Mesothelial cell of epicardium (in vitro differentiated cells): ENCODE measurements at regions not wholly inside any gene's neighbourhood (a gene's known extent, or its start where the extent isn't known, plus 50 kb on each side); places are given as distances from the start of the nearest gene placed in this dataset.

Experiments
- DNase-seq, 2 experiments: peaks; one replicate each; pipeline ENCODE4 v3.0.0; 2021; ENCODE audit warnings: low spot score in 2 of 2; ENCODE audit not compliant: unreplicated experiment in 2 of 2
- H3K27ac Mint-ChIP-seq: 2 replicates; pipeline ENCODE4 v1.8.0; 2021; ENCODE audit warnings: mixed read lengths
- H3K27me3 Mint-ChIP-seq: 2 replicates; pipeline ENCODE4 v1.8.0; 2021; ENCODE audit warnings: low read depth, mixed read lengths
- H3K36me3 Mint-ChIP-seq: 2 replicates; pipeline ENCODE4 v1.8.0; 2021; ENCODE audit warnings: mixed read lengths
- H3K4me1 Mint-ChIP-seq: 2 replicates; pipeline ENCODE4 v1.8.0; 2021; ENCODE audit warnings: mixed read lengths
- H3K4me3 Mint-ChIP-seq: 2 replicates; pipeline ENCODE4 v1.8.0; 2021; ENCODE audit warnings: mild to moderate bottlenecking, moderate library complexity, mixed read lengths
- H3K9me3 Mint-ChIP-seq: 2 replicates; pipeline ENCODE4 v1.8.0; 2021; ENCODE audit warnings: mixed read lengths
- TF ChIP-seq, protein P1 (sequence below): fragments of 200-600 bp; sonication (generic); IDR thresholded peaks from one replicate; pipeline ENCODE4 v1.5.0; 2021; ENCODE audit warnings: antibody characterized with exemption; ENCODE audit not compliant: unreplicated experiment

DNA sequence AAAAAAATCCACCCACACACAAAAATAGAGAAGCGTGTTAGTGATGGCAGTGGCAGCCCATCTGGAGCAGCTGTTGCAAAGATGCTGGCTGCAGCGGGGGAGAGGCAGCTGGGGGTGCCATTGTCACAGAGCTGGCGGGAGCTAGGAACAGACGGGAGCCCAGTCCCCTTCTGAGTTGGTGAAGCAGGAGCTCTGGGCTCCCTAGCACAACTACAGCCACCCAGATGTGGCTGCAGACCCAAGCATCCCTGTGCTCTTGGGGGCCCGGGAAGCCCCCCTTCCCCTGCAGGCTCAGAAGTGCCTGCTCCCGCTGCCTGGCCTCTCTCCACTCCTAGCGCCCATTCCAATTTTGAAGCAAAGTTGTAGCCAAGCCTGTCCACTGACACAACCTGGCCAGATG is 366.6 kb upstream of the MC4R start:
- H3K27me3 Mint-ChIP-seq: peaks cover 29% of the 10 kb centered on the region
- H3K4me3 Mint-ChIP-seq: no peak overlapping the region
- no peaks in the 10 kb centered on the region for H3K4me1 Mint-ChIP-seq
- no peak overlapping the region for H3K27ac Mint-ChIP-seq
- TF ChIP-seq, protein P1, sequence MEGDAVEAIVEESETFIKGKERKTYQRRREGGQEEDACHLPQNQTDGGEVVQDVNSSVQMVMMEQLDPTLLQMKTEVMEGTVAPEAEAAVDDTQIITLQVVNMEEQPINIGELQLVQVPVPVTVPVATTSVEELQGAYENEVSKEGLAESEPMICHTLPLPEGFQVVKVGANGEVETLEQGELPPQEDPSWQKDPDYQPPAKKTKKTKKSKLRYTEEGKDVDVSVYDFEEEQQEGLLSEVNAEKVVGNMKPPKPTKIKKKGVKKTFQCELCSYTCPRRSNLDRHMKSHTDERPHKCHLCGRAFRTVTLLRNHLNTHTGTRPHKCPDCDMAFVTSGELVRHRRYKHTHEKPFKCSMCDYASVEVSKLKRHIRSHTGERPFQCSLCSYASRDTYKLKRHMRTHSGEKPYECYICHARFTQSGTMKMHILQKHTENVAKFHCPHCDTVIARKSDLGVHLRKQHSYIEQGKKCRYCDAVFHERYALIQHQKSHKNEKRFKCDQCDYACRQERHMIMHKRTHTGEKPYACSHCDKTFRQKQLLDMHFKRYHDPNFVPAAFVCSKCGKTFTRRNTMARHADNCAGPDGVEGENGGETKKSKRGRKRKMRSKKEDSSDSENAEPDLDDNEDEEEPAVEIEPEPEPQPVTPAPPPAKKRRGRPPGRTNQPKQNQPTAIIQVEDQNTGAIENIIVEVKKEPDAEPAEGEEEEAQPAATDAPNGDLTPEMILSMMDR: no peak
- no peaks in the 10 kb centered on the region for H3K36me3 Mint-ChIP-seq
- H3K9me3 Mint-ChIP-seq: no peaks in the 10 kb centered on the region
- no peak for DNase-seq

DNA sequence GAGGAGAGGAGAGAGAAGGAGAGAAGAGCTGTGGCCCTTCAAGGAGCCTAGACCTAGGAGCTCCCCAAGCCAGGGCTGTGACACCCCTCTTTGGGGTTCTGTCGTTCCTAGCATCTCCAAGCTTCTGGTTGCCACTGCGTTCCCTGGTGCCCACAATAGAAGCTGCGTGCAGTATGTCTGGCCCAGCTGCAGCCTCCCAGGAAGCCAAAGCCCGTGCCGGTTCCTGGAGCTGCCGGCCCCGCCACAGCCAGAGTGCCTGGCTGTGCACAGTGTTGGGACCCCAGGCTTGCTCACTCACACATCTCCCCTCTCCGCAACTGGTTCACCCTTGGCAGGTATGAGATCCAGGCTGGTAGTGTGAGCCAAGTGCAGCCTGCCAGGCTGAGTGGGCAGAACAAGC is 367.7 kb upstream of the MC4R start:
- TF ChIP-seq, protein P1: no peak
- Mint-ChIP-seq H3K4me1 (no peaks in the 10 kb centered on the region), H3K36me3 (no peaks in the 10 kb centered on the region), H3K9me3 (no peaks in the 10 kb centered on the region), H3K27ac (no peak overlapping the region), H3K27me3 (peaks cover 29% of the 10 kb centered on the region), H3K4me3 (no peak overlapping the region)
- DNase-seq: no peak

DNA sequence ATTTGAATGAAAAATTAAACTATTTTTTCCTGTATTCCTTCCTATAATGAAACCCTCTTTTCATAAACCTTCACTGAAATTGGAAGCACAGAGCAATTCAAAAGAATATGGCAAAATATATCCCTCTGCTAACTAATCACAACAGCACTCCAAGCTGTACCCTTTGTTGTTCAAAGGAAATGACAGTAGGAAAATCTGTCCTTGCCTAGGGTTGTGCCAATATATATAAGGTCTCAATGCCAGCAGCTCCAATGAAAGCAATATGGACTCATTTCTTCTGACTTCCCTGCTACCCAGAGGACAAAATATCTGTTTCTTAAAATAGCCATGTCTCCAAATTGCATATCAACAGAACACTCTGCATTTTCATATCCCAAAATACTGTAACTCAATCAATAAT is 373.9 kb upstream of the MC4R start:
- Mint-ChIP-seq H3K4me3 (no peak overlapping the region), H3K4me1 (no peaks in the 10 kb centered on the region), H3K9me3 (no peaks in the 10 kb centered on the region), H3K27me3 (peaks cover 31% of the 10 kb centered on the region), H3K36me3 (no peaks in the 10 kb centered on the region), H3K27ac (no peak overlapping the region)
- no peak for DNase-seq
- TF ChIP-seq, protein P1: no peak

DNA sequence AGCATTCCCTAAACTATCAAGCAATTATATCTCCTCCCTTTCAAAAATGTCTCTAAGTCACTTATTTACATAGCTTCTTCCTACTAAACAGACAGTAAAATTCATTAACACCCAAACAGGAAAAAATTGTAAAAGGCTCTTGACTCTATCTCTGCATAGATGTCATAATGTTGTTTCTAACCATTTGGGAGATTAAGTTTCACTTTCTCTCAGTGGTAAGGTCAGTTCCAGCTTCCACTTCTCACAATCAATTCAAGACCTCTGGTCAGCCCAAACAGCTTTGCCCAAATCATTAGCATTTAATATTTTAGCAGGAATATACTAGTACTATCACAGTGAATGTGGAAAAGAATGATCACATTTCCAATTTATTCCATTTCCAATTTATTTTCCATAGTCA is 374.3 kb upstream of the MC4R start:
- Mint-ChIP-seq H3K4me3 (no peak overlapping the region), H3K36me3 (no peaks in the 10 kb centered on the region), H3K27me3 (peaks cover 35% of the 10 kb centered on the region), H3K9me3 (no peaks in the 10 kb centered on the region), H3K27ac (no peak overlapping the region), H3K4me1 (no peaks in the 10 kb centered on the region)
- TF ChIP-seq, protein P1: no peak
- DNase-seq: no peak

DNA sequence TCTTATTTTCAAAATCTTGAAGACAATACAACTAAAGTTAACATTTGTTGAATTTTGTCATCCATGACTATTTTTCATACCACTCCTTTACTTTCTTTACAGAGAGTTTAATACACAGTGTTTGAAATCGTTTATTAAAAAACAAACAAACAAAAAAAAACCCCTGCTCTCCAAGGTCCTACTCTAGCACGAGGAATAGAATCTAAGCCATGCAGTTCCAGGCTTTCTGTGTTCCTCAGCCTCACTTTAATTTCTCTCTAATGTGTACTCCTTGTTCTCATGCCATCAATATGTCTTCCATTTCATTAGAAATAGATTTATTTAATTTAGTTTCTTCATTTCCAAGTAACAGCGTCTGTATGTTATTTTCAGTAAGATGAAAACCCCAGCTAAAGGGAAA is 381.2 kb upstream of the MC4R start:
- TF ChIP-seq, protein P1: no peak
- Mint-ChIP-seq H3K4me3 (no peak overlapping the region), H3K27me3 (peaks cover 19% of the 10 kb centered on the region), H3K36me3 (no peaks in the 10 kb centered on the region), H3K9me3 (no peaks in the 10 kb centered on the region), H3K27ac (no peak overlapping the region), H3K4me1 (no peaks in the 10 kb centered on the region)
- no peak for DNase-seq

DNA sequence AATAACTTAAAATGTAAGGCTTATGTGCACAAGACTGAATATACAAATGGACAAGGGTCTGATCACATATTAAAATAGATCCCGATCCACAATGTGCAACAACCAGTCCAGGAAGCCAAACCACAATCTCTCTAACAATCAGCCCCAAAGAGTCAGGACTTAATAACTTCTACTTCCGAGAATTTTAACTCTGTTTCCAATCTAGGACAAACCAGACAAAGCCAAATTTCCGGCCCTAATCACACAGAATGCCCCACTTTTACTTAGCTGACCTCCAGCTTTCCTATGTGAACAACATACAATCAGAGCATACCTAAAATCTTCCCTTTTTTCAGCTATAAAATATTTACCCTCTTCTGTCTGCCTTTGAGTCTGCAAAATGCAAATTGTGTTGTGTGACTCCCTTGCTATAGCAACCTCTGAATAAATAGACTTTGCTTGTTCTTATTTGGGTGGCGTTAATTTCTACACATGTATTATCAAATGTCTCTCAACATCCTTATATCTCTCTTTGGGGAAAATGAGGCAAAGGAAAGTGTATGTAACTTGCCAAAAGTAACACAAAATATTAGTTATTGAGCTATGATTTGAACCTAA is 381.9 kb upstream of the MC4R start:
- Mint-ChIP-seq H3K27ac (no peak overlapping the region), H3K36me3 (no peaks in the 10 kb centered on the region), H3K27me3 (peaks cover 19% of the 10 kb centered on the region), H3K9me3 (no peaks in the 10 kb centered on the region), H3K4me3 (no peak overlapping the region), H3K4me1 (no peaks in the 10 kb centered on the region)
- TF ChIP-seq, protein P1: no peak
- no peak for DNase-seq
